Esophagus mucosa (tissue), 1 donor: ENCODE measurements at regions not wholly inside any gene's neighbourhood (a gene's known extent, or its start where the extent isn't known, plus 50 kb on each side); places are given as distances from the start of the nearest gene placed in this dataset.
A peak's percentile ranks its signal among the peaks of the same experiment; 100 is the strongest.
"Not testable (repeated sequence)": the region's sequence is repeated elsewhere in the genome, so short reads cannot be mapped to it uniquely, and the experiment has no call there.

ENCODE experiments used
- ATAC-seq: fragments of 200-7000 bp; cut with Tn5 transposase; one replicate; pipeline ENCODE4 v1.9.1; 2020
- donor health status: DM: yes; HTN: yes; CAD: no.

GRCh38 chr4:124065936-124066335 is 646.6 kb downstream of the ANKRD50 start:
- no peak for ATAC-seq

DNA sequence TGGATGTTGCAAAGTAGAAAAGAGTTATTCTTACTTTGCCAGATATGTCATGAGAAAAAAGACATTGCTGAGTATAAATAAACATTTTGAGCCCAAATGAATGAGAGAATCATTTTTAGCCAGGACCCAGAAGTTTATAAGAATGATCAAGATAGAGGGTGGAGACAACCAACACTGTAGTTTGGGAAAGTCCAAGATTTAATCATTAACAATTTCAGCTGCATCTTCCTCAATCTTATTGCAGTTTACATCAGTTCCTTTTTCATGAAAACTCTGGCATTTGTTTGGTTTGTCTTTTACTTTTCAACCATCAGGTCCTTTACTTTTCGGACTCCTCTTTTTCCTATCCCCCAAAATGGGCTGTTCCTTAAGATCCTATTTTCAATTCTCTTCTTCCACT is 645.9 kb downstream of the ANKRD50 start:
- no peak for ATAC-seq

- no peak for ATAC-seq
Observed at GRCh38 chr4:124067046-124067445, 645.5 kb downstream of the ANKRD50 start.

DNA sequence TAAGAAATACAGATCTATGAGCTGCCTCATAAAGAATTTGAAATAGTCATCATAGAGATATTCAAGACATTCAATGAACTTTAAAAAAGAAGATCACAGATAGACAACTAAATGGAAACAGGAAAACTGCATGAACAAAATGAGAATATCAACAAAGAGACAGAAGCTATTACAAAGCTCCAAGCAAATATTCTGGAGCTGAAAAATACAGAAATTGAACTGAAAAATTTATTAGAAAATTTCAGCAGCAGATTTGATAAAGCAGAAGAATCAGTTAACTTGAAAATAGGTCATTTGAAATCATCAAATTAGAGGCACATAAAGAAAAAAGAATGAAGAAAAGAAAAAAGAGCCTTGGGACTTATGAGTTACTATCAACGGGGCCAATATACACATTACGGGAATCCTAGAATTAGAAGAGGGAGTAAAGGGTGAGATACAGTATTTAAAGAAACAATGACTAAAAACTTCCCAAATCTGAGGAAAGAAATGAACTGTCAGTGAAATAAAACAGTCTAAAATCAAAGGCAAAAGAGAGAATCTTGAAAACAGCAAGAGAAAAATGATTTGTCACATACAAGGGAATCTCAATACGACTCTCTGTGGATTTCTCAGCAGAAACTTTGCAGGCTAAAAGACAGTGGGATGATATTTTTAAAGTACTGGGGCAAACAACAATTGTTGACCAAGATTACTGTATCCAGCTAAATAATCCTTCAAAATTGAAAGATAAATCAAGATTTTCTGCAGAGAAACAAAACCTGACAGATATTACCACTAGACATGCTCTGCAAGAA is 641.6 kb downstream of the ANKRD50 start:
- no peak for ATAC-seq

GRCh38 chr4:124075276-124075675 is 637.3 kb downstream of the ANKRD50 start:
- not testable (repeated sequence) for ATAC-seq

DNA sequence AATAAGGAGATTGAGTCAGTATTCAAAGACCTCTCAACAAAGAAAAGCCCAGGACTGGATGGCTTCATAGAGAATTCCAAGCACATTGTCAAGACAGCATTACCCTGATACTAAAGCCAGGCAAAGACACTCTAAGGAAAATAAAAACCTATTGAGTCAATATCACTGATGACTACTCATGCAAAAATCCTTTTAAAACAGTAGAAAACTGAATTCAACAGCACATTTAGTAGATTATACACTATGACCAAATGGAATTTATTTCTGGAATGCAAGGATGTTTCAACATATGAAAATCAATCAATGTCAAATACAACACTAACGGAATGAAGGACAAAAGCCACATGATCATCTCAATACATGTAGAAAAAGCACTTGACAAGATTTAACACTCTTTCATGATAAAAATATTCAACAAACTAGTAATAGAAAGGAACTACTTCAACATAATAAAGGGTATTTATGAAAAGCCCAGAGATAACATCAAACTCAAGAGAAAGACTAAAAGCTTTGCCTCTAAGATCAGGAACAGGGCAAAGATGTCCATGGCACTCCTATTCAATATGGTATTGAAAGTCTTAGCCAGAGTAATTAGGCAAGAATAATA is 633.3 kb downstream of the ANKRD50 start:
- ATAC-seq = no peak

DNA sequence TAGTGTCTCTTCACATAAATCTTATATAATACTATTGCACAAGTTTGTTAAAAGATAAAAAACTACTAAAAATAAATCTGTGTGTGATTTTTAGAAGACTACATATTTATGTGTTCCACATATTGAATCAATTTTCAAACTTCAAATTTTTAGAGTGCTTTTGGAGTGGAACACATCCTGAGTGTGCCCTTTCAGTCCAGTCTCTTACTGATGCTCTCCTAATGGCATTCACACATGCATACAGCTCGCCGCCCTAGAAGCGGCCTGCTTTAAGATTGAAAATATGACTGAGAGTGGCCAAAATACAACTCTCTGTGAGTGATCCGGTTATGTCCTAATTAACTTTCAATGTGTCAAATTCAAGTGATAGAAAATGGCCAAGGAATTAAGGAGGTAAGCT is 628.8 kb downstream of the ANKRD50 start:
- ATAC-seq = no peak

DNA sequence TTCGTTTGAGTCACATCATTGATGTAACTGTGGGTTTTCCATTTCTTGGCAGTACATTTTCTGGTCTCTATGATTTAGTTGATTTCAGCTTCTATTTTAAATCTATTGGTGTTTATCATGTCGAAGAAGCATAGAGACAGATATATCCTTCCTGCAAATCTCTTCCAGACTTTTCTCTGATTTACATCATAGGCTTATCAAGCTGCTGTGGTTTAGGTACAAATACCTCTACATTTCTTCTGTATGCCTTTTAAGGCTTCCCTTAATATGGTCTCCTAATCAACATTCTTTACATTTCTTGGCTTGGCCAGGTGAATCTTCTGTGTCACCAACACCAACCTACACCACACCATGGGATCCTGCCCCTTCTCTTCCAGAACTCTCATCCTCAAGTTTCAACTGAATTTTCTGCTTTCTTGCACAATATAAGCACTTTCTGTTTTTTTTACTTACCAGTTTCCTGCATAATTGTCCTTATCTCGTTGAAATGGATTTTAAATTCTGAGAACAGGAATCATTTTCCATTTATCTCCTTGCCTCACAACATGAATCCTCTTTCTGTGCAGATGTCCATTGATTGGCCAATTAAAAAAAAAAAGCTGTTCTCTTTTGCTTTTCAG is 626.9 kb downstream of the ANKRD50 start:
- no peak for ATAC-seq

- ATAC-seq = no peak
Observed at GRCh38 chr4:124090021-124090420, 622.5 kb downstream of the ANKRD50 start.

- ATAC-seq = no peak
Observed at GRCh38 chr4:124092101-124092500, 620.4 kb downstream of the ANKRD50 start.

GRCh38 chr4:124092541-124092984 is 620.0 kb downstream of the ANKRD50 start:
- no peak for ATAC-seq

DNA sequence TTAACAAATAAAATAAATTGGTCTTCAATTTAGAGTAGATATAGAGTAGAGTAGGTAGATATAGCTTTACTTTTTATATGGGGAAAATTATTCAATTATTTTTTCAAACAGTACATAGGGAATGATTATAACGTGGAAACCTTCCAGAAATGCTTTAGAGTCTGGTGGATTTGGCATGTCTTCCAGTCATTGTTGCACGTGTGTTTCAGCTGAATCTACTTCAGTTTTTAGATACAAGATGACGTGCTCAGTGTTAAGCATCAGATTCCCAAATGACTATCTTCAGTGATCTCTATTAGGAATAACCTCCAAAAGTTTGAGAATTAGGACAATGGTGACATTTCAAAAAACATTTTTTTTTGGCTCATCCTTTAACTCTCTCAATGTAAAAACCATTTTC is 616.9 kb downstream of the ANKRD50 start:
- ATAC-seq = no peak

- ATAC-seq = no peak
Observed at GRCh38 chr4:124096290-124096689, 616.2 kb downstream of the ANKRD50 start.

GRCh38 chr4:124097447-124097846 is 615.1 kb downstream of the ANKRD50 start:
- no peak for ATAC-seq

DNA sequence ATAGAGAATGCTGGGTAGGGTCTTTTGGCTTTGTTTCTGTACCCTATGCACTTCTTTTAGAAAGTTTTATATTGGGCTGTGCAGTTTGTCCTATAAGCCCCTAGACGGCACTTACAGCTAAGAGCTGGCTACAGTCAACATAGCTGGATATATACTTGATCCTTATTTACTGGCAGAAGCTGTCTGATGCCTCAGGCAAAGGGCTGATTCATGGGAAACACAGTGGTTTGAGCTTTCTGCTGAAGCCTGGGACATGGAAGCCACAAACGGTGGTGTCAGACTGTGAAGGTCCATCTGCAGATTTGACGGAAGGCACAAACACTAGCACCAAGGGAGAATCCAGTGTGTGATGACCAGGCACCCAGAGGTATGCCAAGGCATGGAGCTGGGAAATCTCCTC is 608.4 kb downstream of the ANKRD50 start:
- peak; percentile 81 for ATAC-seq

GRCh38 chr4:124104628-124105027 is 607.9 kb downstream of the ANKRD50 start:
- peak; percentile 99 for ATAC-seq

GRCh38 chr4:124105212-124105611 is 607.3 kb downstream of the ANKRD50 start:
- ATAC-seq = peak; percentile 67

DNA sequence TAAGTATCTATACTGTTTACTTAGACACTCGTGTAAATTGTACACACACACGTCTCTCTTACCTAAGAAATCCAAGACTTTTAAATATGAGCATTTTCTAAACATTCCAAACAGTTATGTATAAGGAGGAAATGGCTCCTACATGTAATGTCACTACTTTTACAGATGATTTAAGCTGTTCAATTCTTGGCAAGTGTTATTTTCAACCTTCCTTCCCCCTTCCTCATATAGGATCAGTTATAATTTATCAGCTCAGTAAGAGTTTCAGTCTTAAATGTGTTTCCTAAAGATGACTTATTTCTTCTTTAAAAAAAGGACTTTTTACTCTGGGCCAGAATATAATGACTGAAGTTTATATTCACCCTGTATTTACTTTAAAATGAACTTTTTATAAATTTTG is 601.1 kb downstream of the ANKRD50 start:
- ATAC-seq = no peak

- ATAC-seq = peak; percentile 46
Observed at GRCh38 chr4:124111922-124112321, 600.6 kb downstream of the ANKRD50 start.

DNA sequence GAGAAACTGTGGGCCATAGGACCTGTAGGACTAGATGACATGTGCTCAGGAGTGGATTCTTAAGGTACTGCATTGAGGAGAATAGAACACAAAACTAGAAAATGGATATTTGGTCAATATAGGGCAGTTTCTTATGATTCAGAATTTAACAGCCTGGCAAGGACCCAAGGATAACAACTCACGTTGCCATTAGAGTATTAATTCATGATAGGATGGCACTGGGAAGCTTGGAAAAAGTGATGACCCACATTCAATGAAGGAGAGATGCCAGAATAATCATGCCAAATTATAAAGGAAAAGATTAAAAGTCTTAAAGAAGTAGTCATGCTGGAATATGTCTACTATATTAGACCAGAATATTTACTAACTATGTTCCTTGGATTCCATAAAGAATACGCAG is 594.5 kb downstream of the ANKRD50 start:
- no peak for ATAC-seq

- peak; percentile 92 for ATAC-seq
Observed at GRCh38 chr4:124121461-124121971, 591.0 kb downstream of the ANKRD50 start.

DNA sequence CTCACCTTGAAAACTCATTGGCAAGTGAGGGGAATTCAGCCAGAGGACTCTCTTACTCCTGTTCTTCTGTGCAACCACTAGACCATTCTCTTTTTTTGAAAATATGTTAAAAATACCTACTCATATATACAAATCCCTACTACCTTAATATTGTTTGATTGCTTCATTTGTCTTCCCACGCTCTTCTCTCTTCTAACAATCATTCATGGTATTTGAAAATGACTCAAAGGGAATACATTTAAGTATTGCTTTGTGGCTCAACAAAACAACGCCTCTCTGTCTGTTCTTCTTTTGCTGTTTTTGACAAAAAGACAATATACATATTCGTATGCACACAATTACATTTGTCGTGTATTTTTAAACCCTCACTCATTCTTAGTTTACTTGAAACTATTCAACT is 589.4 kb downstream of the ANKRD50 start:
- no peak for ATAC-seq

DNA sequence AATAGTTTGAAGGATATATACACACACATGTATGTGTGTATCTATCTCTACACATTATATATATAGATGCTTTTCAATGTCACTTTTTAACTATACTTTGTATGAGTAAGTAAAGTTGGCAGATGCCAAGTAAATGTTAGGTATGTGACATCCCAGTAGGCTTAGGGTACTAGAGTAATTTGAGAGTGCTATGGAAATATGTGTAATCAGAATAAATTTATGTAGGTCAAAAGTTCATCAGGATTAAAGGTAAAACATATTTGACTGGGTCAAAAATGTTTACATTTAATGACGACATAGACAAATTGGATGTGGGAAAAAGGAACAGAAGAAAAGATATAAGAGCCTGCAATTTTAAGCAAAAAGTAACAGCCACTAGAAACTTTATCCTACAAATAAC is 588.8 kb downstream of the ANKRD50 start:
- ATAC-seq = peak; percentile 28

DNA sequence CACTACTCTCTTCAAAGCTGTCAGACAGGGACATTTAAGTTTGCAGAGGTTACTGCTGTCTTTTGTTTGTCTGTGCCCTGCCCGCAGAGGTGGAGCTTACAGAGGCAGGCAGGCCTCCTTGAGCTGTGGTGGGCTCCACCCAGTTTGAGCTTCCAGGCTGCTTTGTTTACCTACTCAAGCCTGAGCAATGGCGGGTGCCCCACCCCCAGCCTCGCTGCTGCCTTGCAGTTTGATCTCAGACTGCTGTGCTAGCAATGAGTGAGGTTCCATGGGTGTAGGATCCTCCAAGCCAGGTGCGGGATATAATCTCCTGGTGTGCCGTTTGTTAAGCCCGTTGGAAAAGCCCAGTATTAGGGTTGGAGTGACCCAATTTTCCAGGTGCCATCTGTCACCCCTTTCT is 581.2 kb downstream of the ANKRD50 start:
- not testable (repeated sequence) for ATAC-seq
